Nephron progenitor cell (in vitro differentiated cells): ENCODE measurements at regions not wholly inside any gene's neighbourhood (a gene's known extent, or its start where the extent isn't known, plus 50 kb on each side); places are given as distances from the start of the nearest gene placed in this dataset.

Experiments used
- DNase-seq: peaks from one replicate; pipeline ENCODE4 v3.0.0; 2021
- H3K27ac Mint-ChIP-seq: 2 replicates; pipeline ENCODE4 v1.8.0; 2021; ENCODE audit warnings: mild to moderate bottlenecking, moderate library complexity, mixed read lengths
- H3K27me3 Mint-ChIP-seq: 2 replicates; pipeline ENCODE4 v1.8.0; 2021; ENCODE audit warnings: mild to moderate bottlenecking, low read depth, mixed read lengths; ENCODE audit not compliant: poor library complexity
- H3K36me3 Mint-ChIP-seq: 2 replicates; pipeline ENCODE4 v1.8.0; 2021; ENCODE audit warnings: low read depth, mixed read lengths
- H3K4me1 Mint-ChIP-seq: 2 replicates; pipeline ENCODE4 v1.8.0; 2021; ENCODE audit warnings: mixed read lengths
- H3K4me3 Mint-ChIP-seq: 2 replicates; pipeline ENCODE4 v1.8.0; 2021; ENCODE audit warnings: mild to moderate bottlenecking, moderate library complexity, mixed read lengths
- H3K9me3 Mint-ChIP-seq: 2 replicates; pipeline ENCODE4 v1.8.0; 2021; ENCODE audit warnings: mild to moderate bottlenecking, moderate library complexity, mixed read lengths
- CTCF ChIP-seq: fragments of 200-600 bp; sonication (generic); IDR thresholded peaks from 2 replicates; pipeline ENCODE4 v1.5.0; 2021; ENCODE audit warnings: antibody characterized with exemption

GRCh38 chr1:182119631-182120030, 58.1 kb upstream of the ZNF648 start:
- TF ChIP-seq CTCF: no peak
- no peaks in the 10 kb centered on the region for H3K9me3 Mint-ChIP-seq
- H3K4me1 Mint-ChIP-seq: peaks cover 20% of the 10 kb centered on the region
- H3K27ac Mint-ChIP-seq: no peak overlapping the region
- DNase-seq: no peak
- H3K4me3 Mint-ChIP-seq: no peak overlapping the region
- no peaks in the 10 kb centered on the region for H3K36me3 Mint-ChIP-seq
- no peaks in the 10 kb centered on the region for H3K27me3 Mint-ChIP-seq

GRCh38 chr1:182118851-182119250, 57.3 kb upstream of the ZNF648 start:
- no peak overlapping the region for H3K4me3 Mint-ChIP-seq
- no peak for TF ChIP-seq CTCF
- peaks cover 28% of the 10 kb centered on the region for H3K4me1 Mint-ChIP-seq
- H3K36me3 Mint-ChIP-seq: no peaks in the 10 kb centered on the region
- no peak overlapping the region for H3K27ac Mint-ChIP-seq
- DNase-seq: no peak
- no peaks in the 10 kb centered on the region for H3K9me3 Mint-ChIP-seq
- no peaks in the 10 kb centered on the region for H3K27me3 Mint-ChIP-seq

DNA sequence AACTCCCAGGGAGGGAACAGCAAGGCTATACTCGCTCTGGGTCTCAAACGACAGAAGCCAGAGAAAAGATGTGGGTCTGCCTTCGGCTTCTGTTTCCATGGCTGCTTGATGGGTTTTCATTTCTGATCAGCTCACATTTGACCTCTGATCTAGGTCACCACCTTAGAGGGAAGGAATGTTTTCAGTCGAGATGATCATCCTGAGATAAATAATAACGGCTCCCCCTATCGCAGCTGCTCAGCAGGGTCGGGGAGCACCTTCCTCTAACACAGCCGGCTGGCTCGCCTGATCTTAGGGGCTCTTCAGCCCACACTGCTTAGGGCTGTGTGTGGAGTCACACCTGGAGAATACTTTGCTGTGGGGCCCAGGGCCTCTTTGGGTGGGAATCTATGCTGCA, 53.1 kb upstream of the ZNF648 start:
- no peak for DNase-seq
- peaks cover 38% of the 10 kb centered on the region for H3K4me1 Mint-ChIP-seq
- H3K4me3 Mint-ChIP-seq: no peak overlapping the region
- peak overlapping the region; percentile 95 for H3K27ac Mint-ChIP-seq
- no peaks in the 10 kb centered on the region for H3K27me3 Mint-ChIP-seq
- no peaks in the 10 kb centered on the region for H3K9me3 Mint-ChIP-seq
- H3K36me3 Mint-ChIP-seq: no peaks in the 10 kb centered on the region
- TF ChIP-seq CTCF: no peak

GRCh38 chr1:182113879-182114626, 52.5 kb upstream of the ZNF648 start:
- H3K27ac Mint-ChIP-seq: peak overlapping the region; percentile 95
- no peaks in the 10 kb centered on the region for H3K36me3 Mint-ChIP-seq

DNA sequence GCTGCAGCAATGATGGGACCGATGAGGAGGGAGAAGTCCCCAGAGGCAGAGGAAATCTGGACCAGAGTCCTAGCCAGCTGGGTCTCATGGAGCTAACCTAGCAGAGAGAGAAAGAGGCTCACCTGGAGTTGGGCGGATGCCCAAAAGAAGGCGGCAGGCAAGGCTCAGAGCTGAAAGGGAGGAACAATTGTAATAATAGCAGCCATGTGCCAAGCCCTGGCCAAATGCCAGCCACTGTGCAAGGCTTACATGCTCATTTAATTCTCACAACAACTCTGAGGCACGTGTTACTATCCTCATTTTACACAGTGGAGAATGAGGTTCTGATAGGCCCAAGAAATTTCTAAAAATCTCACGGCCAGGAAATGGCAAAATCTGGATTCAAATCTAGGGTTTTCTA, 50.0 kb upstream of the ZNF648 start:
- peaks cover 8% of the 10 kb centered on the region for H3K36me3 Mint-ChIP-seq
- TF ChIP-seq CTCF: no peak
- H3K4me3 Mint-ChIP-seq: no peak overlapping the region
- no peak for DNase-seq
- no peaks in the 10 kb centered on the region for H3K27me3 Mint-ChIP-seq
- peaks cover 38% of the 10 kb centered on the region for H3K4me1 Mint-ChIP-seq
- H3K9me3 Mint-ChIP-seq: peaks cover 18% of the 10 kb centered on the region
- no peak overlapping the region for H3K27ac Mint-ChIP-seq

More at GRCh38 chr1:182113879-182114626, 52.5 kb upstream of the ZNF648 start:
- no peaks in the 10 kb centered on the region for H3K27me3 Mint-ChIP-seq
- no peak overlapping the region for H3K4me3 Mint-ChIP-seq
- DNase-seq: no peak
- no peaks in the 10 kb centered on the region for H3K9me3 Mint-ChIP-seq
- H3K4me1 Mint-ChIP-seq: peaks cover 38% of the 10 kb centered on the region
- no peak for TF ChIP-seq CTCF
